ENCODE measurements at regions not wholly inside any gene's neighbourhood (a gene's known extent, or its start where the extent isn't known, plus 50 kb on each side); places are given as distances from the start of the nearest gene placed in this dataset.

DNA sequence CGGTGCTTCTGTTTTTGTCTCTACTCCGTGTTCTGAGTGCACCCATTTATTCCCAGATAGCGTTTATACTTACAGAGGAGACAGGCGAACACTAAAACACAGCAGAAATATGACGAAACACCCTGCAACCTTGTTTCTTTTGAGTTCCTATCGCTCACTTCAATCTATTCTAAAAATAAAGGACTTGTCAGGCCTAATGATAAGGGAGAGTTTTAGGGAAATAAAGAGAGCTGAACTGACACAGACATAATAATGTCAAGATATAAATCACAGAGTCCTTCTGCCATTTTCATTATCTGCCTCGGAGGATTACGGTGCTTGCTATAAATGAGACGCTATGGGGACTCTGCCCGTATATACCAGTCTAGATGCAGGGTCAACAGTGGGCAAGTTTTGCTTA is 659.7 kb upstream of the SALL3 start:
- TF ChIP-seq, protein P1, sequence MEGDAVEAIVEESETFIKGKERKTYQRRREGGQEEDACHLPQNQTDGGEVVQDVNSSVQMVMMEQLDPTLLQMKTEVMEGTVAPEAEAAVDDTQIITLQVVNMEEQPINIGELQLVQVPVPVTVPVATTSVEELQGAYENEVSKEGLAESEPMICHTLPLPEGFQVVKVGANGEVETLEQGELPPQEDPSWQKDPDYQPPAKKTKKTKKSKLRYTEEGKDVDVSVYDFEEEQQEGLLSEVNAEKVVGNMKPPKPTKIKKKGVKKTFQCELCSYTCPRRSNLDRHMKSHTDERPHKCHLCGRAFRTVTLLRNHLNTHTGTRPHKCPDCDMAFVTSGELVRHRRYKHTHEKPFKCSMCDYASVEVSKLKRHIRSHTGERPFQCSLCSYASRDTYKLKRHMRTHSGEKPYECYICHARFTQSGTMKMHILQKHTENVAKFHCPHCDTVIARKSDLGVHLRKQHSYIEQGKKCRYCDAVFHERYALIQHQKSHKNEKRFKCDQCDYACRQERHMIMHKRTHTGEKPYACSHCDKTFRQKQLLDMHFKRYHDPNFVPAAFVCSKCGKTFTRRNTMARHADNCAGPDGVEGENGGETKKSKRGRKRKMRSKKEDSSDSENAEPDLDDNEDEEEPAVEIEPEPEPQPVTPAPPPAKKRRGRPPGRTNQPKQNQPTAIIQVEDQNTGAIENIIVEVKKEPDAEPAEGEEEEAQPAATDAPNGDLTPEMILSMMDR (conservative IDR thresholded peaks at IDR 0.05; ENCODE audit: low read length): no peak
- no peak for TF ChIP-seq EZH2phosphoT487 (IDR thresholded peaks at IDR 0.05; ENCODE audit: borderline replicate concordance, low read depth, low read length)
